Vagina (tissue), 2 donors: ENCODE measurements at regions not wholly inside any gene's neighbourhood (a gene's known extent, or its start where the extent isn't known, plus 50 kb on each side); places are given as distances from the start of the nearest gene placed in this dataset.

ENCODE experiments used
- CTCF ChIP-seq, 3 experiments: fragments of 450-650 bp in 2 of 3; fragments of 200-600 bp in 1 of 3; sonication (generic) in 1 of 3; IDR thresholded peaks; one replicate each; pipeline ENCODE4 v1.5.1; 2017 to 2019; ENCODE audit warnings: antibody characterized with exemption in 3 of 3, mild to moderate bottlenecking in 2 of 3, moderate library complexity in 2 of 3
- POLR2A ChIP-seq, 2 donors: fragments of 450-650 bp; IDR thresholded peaks; one replicate each; pipeline ENCODE4 v1.6.1; 2017; ENCODE audit warnings: antibody characterized with exemption in 2 of 2, mild to moderate bottlenecking in 2 of 2, moderate library complexity in 2 of 2
- POLR2AphosphoS5 ChIP-seq, 2 donors: sonication (generic); formaldehyde crosslinking; IDR thresholded peaks; one replicate each; pipeline ENCODE4 v1.9.0; 2017; ENCODE audit warnings: antibody characterized with exemption in 2 of 2, mild to moderate bottlenecking in 2 of 2, low read depth in 1 of 2; ENCODE audit not compliant: insufficient read depth in 1 of 2

GRCh38 chr17:33526717-33527116 is 233.6 kb upstream of the ASIC2 start:
- TF ChIP-seq POLR2AphosphoS5 (IDR thresholded peaks at IDR 0.05; ENCODE audit: insufficient read depth in 1 of 2, low read depth in 1 of 2) (no peak), CTCF (IDR thresholded peaks at IDR 0.05) (no peak), POLR2A (IDR thresholded peaks at IDR 0.05) (no peak)
